Mucosa of stomach (tissue), 1 donor: ENCODE measurements at regions not wholly inside any gene's neighbourhood (a gene's known extent, or its start where the extent isn't known, plus 50 kb on each side); places are given as distances from the start of the nearest gene placed in this dataset.

Experiments
- H3K27me3 ChIP-seq: one replicate; pipeline ENCODE4 v1.7.0; 2013; ENCODE audit warnings: mild to moderate bottlenecking, low read length; ENCODE audit not compliant: control insufficient read depth, insufficient read depth
- H3K36me3 ChIP-seq: one replicate; pipeline ENCODE4 v1.7.0; 2013; ENCODE audit warnings: low read length; ENCODE audit not compliant: control insufficient read depth, insufficient read depth
- H3K4me1 ChIP-seq: one replicate; pipeline ENCODE4 v1.7.0; 2013; ENCODE audit warnings: mild to moderate bottlenecking, low read length; ENCODE audit not compliant: control insufficient read depth, insufficient read depth
- H3K4me3 ChIP-seq: one replicate; pipeline ENCODE4 v1.7.0; 2013; ENCODE audit warnings: low read length
- H3K9ac ChIP-seq: one replicate; pipeline ENCODE4 v1.7.0; 2013; ENCODE audit warnings: mild to moderate bottlenecking, low read length, moderate library complexity
- H3K9me3 ChIP-seq: one replicate; pipeline ENCODE4 v1.7.0; 2013; ENCODE audit warnings: mild to moderate bottlenecking, low read length, moderate library complexity; ENCODE audit not compliant: control insufficient read depth
- donor health status: Pancreatic carcinoma.

- no peak overlapping the region for H3K4me3 ChIP-seq
- H3K4me1 ChIP-seq: no peaks in the 10 kb centered on the region
- H3K36me3 ChIP-seq: no peaks in the 10 kb centered on the region
- H3K27me3 ChIP-seq: no peaks in the 10 kb centered on the region
- H3K9ac ChIP-seq: no peak overlapping the region
- H3K9me3 ChIP-seq: no peaks in the 10 kb centered on the region
Measured at GRCh38 chr14:89498878-89499277, 81.8 kb upstream of the FOXN3 start.

- Histone ChIP-seq H3K4me3 (no peak overlapping the region), H3K4me1 (no peaks in the 10 kb centered on the region)
Measured at GRCh38 chr14:89495718-89496117, 78.7 kb upstream of the FOXN3 start.

DNA sequence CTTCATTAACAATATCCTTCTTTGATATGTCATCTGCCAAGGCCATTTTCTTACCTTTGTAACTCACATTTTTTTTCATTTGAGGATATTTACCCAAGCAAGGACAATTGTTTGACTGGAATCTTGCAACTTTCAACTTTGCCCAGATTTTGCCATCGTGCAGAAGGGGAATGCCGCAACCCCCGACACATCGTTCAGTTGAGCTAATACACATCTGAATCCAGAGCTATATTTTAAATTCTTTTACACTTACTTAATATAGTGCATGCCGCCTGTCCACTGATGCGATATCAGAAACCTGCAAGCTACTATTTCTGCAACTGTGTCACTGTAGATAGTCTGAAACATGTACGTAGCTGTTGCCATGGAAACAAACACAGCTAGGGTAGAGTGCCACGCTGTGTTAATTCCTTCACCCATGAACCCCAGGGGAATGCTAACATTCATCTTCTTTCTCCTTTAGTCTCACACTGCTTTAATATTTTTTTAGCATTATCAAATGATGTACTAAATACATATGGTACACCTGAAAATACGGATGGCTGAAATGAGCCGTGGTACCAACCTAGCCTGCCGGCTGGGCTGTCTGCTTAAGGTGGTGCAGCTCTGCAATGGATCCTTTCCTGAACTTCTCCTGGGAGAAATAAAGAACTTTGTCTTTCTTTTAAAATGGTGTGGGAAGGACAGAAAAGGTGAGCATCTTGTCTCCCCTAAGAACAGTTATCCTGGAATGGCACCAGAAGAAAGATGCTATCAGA lies 77.0 kb upstream of the FOXN3 start:
- no peaks in the 10 kb centered on the region for H3K36me3 ChIP-seq
- H3K4me1 ChIP-seq: no peaks in the 10 kb centered on the region
- H3K4me3 ChIP-seq: no peak overlapping the region
- H3K27me3 ChIP-seq: no peaks in the 10 kb centered on the region
- no peak overlapping the region for H3K9ac ChIP-seq
- H3K9me3 ChIP-seq: no peaks in the 10 kb centered on the region

More at GRCh38 chr14:89495718-89496117, 78.7 kb upstream of the FOXN3 start:
- Histone ChIP-seq H3K36me3 (no peaks in the 10 kb centered on the region), H3K9ac (no peak overlapping the region), H3K27me3 (no peaks in the 10 kb centered on the region), H3K9me3 (no peaks in the 10 kb centered on the region)

GRCh38 chr14:89493406-89493805 lies 76.4 kb upstream of the FOXN3 start:
- Histone ChIP-seq H3K4me3 (no peak overlapping the region), H3K4me1 (no peaks in the 10 kb centered on the region), H3K9ac (no peak overlapping the region), H3K27me3 (no peaks in the 10 kb centered on the region), H3K36me3 (no peaks in the 10 kb centered on the region), H3K9me3 (no peaks in the 10 kb centered on the region)

DNA sequence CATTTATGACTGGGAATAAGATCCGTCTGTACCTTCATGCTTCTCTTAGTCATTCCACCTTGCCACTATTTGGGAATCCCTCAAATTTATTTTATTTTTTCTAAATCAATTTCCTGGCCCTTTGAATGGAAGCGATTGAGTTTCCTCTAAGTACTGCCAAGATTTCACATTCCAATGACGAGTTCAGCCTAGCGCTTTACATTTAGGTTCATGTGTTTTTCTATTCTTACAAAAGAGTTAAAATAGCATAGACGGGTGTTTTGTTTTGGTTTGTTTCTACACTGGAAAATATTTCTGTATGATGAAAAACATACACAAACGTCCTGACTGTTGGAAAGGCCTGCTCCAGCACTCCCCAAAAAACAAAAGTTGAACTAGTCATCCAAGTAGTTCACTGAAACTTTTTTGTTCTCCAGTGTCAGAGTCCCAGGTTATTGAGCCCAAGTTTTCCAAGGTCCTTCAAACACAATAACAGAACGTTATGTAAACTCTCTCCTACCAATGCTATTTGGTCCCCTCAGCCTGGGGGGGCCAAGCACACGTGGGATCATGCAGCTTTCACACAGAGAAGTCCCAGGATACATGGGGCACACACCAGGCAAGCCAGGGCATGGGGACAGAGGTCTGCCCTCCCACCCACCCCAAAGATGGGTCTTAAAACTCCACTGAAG lies 74.8 kb upstream of the FOXN3 start:
- no peaks in the 10 kb centered on the region for H3K36me3 ChIP-seq
- H3K9ac ChIP-seq: no peak overlapping the region
- H3K4me1 ChIP-seq: no peaks in the 10 kb centered on the region
- no peaks in the 10 kb centered on the region for H3K9me3 ChIP-seq
- no peak overlapping the region for H3K4me3 ChIP-seq
- H3K27me3 ChIP-seq: no peaks in the 10 kb centered on the region

DNA sequence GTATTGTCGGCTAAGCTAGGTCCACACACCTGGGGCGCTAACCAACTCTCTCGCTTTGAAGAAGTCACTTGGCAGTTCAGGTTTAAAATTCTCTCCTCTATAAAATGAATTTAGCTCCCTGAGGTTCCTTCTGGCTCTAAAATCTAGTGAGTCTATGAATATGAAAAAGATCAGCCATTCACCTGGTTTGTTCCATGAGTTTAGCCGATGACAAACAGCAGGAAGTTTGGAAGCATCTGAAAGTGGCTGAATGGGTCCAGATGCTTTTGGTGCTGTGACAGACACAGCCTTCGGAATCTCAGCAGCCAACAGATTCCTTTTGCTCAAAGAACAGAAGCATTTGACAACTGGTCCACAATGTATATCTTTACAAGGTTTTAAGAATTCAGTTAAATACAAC lies 73.4 kb upstream of the FOXN3 start:
- Histone ChIP-seq H3K9me3 (no peaks in the 10 kb centered on the region), H3K36me3 (no peaks in the 10 kb centered on the region), H3K27me3 (no peaks in the 10 kb centered on the region), H3K9ac (no peak overlapping the region), H3K4me1 (no peaks in the 10 kb centered on the region), H3K4me3 (no peak overlapping the region)

DNA sequence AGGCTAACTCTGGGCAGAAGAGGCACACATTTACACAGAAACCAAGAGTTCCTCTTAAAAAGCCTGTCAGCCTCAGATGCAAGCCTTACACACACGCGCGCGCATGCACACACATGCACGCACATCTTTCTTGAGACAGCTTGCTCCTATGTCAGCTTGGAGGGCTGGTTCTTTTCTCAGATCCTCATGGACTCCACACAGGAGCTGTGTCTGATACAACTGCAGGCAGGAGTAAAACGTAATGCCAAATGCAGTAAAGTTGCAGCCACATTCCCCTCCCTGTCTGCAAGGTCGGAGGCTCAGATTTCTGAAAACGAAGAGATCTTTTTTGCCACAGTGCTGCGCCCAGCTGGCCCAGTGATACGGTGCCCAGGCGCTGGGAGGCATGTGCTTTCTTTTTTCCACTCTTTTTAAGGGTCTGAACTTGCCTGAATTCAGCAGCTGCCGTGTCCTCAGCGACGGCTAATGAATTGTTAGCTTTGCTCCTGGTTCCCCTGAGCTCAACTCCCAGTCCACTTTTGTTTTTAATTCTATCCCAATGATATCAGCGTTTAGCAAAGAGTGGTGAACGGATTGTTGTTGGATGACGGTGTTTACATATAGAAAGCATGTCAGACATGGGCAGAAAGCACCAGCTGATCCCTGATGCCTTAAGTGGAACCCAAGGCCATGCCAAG lies 72.9 kb upstream of the FOXN3 start:
- Histone ChIP-seq H3K27me3 (no peaks in the 10 kb centered on the region), H3K4me3 (no peak overlapping the region), H3K4me1 (no peaks in the 10 kb centered on the region), H3K9me3 (no peaks in the 10 kb centered on the region), H3K9ac (no peak overlapping the region), H3K36me3 (no peaks in the 10 kb centered on the region)

DNA sequence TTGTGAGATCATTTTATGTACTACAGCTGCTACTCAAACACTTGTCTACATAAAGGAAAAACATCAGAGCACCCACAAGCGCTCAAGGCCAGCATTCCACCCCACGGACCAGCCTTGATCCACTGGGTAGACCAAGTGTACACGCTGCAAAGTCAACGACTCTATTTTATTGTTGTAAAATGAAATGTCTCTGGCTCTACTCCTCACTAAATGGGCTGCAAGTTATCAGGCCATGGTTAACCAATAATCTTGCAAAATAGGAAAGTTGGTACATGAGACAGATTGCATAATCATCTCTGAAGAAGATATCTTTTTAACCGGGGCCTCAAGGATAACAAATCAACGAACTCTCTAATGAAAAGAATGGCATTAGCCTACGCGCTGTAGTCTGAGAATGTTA lies 69.9 kb upstream of the FOXN3 start:
- Histone ChIP-seq H3K9ac (no peak overlapping the region), H3K27me3 (no peaks in the 10 kb centered on the region), H3K4me3 (no peak overlapping the region), H3K9me3 (no peaks in the 10 kb centered on the region), H3K36me3 (no peaks in the 10 kb centered on the region), H3K4me1 (no peaks in the 10 kb centered on the region)

DNA sequence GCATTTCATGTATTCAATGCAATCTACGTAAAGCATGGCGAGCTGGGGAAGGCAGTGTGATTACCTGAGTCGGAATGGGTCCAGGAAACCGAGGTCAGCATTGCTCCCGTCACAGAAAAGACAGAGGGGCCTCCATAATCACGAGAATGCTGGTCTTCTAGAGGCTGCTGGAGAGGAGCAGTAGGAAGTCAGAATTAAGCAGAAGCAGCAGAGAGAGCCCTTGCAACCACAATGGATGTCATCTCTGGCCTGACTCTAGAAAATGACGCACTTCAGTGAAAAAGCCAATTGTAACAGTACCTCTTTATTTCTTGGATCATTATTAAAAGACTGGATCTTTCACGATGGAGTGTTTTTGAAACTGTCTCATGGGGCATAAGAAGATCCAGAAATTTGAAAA lies 69.5 kb upstream of the FOXN3 start:
- Histone ChIP-seq H3K4me3 (no peak overlapping the region), H3K9ac (no peak overlapping the region), H3K27me3 (no peaks in the 10 kb centered on the region), H3K36me3 (no peaks in the 10 kb centered on the region), H3K4me1 (no peaks in the 10 kb centered on the region), H3K9me3 (no peaks in the 10 kb centered on the region)

GRCh38 chr14:89485264-89485663 lies 68.2 kb upstream of the FOXN3 start:
- Histone ChIP-seq H3K4me1 (no peaks in the 10 kb centered on the region), H3K9ac (no peak overlapping the region), H3K27me3 (no peaks in the 10 kb centered on the region)

DNA sequence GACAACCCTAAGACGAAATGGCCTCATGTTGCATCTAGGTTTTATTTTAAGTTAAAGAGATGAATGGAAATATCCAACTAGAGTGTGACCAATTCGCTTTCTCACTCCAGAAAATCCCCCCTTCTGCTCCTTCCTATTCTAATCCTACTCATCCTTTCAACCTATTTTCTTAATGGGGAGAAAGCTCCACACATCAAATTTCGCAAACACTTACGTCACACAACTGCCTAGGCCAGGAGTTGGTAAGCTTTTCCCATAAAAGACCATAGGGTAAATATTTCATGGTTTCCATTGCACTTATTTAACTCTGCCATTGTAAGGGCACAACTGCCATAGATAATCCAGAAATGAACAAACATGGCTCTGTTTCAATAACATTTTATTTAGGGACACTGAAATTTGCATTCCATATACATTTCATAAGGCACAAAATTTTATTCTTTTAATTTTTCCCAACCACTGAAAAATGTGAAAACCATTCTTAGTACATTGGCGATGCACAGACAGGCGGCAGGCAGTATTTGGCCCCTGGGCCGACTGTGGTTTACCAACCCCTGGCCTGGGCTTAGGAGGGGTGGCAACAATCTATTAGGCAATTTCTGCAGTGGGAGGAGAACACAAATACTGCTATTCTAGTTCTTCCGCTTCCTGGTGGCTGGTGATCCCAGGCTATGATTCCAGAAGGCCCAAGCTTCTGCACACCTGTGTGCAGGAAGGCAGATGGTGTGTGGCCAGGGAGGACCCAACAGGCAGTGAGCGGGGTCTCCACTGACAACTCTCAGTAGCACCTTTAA lies 67.2 kb upstream of the FOXN3 start:
- no peak overlapping the region for H3K9ac ChIP-seq
- no peak overlapping the region for H3K4me3 ChIP-seq
- H3K4me1 ChIP-seq: no peaks in the 10 kb centered on the region
- no peaks in the 10 kb centered on the region for H3K9me3 ChIP-seq
- H3K36me3 ChIP-seq: no peaks in the 10 kb centered on the region
- no peaks in the 10 kb centered on the region for H3K27me3 ChIP-seq

More at GRCh38 chr14:89485264-89485663, 68.2 kb upstream of the FOXN3 start:
- Histone ChIP-seq H3K36me3 (no peaks in the 10 kb centered on the region), H3K9me3 (no peaks in the 10 kb centered on the region), H3K4me3 (no peak overlapping the region)

DNA sequence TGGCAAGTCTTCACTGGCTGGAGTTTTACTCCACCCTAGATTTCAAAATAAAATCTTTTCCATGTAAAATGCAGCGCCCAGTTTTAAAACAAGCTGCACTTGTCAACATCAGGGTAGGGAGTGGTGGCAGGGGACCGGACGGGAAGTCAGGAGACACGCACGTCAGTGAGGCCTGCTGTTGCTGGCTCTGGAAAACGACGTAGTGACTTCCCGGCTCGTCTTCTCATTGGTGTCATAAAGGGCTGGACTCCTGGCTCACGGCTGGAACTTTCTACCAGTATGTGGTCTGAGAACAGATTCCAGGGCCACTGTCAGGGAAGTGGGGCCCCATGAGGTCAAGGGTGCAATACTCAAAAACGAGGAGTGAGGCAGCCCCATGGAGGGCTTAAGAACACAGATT lies 64.2 kb upstream of the FOXN3 start:
- no peak overlapping the region for H3K4me3 ChIP-seq
- H3K27me3 ChIP-seq: no peaks in the 10 kb centered on the region
- H3K36me3 ChIP-seq: no peaks in the 10 kb centered on the region
- no peak overlapping the region for H3K9ac ChIP-seq
- H3K9me3 ChIP-seq: no peaks in the 10 kb centered on the region
- no peaks in the 10 kb centered on the region for H3K4me1 ChIP-seq
